NCI-H524 treated with DMSO at 0.1 percent for 48 hours (cell line): ENCODE measurements at regions not wholly inside any gene's neighbourhood (a gene's known extent, or its start where the extent isn't known, plus 50 kb on each side); places are given as distances from the start of the nearest gene placed in this dataset.

Experiments used
- DNase-seq: peaks from one replicate; lab custom pipeline; 2025; lab: John Stamatoyannopoulos, UW

GRCh38 chr18:45227001-45227742, 388.1 kb upstream of the SLC14A2 start:
- no peak for DNase-seq

GRCh38 chr18:45228796-45229388, 386.4 kb upstream of the SLC14A2 start:
- peak; percentile 18 for DNase-seq

GRCh38 chr18:45231617-45232016, 383.7 kb upstream of the SLC14A2 start:
- no peak for DNase-seq

GRCh38 chr18:45232061-45232460, 383.2 kb upstream of the SLC14A2 start:
- no peak for DNase-seq

- no peak for DNase-seq
Observed at GRCh38 chr18:45236676-45237075, 378.6 kb upstream of the SLC14A2 start.

- DNase-seq: no peak
Observed at GRCh38 chr18:45237343-45238098, 377.8 kb upstream of the SLC14A2 start.

- DNase-seq: no peak
Observed at GRCh38 chr18:45241271-45241670, 374.0 kb upstream of the SLC14A2 start.

GRCh38 chr18:45241982-45242565, 373.2 kb upstream of the SLC14A2 start:
- DNase-seq: no peak

- no peak for DNase-seq
Observed at GRCh38 chr18:45243340-45244110, 371.8 kb upstream of the SLC14A2 start.

GRCh38 chr18:45245091-45245511, 370.2 kb upstream of the SLC14A2 start:
- DNase-seq: no peak

GRCh38 chr18:45248240-45248903, 366.9 kb upstream of the SLC14A2 start:
- no peak for DNase-seq

GRCh38 chr18:45249246-45249661, 366.0 kb upstream of the SLC14A2 start:
- DNase-seq: no peak

- no peak for DNase-seq
Observed at GRCh38 chr18:45250479-45250878, 364.8 kb upstream of the SLC14A2 start.

- no peak for DNase-seq
Observed at GRCh38 chr18:45251236-45251635, 364.0 kb upstream of the SLC14A2 start.

- no peak for DNase-seq
Observed at GRCh38 chr18:45252474-45252873, 362.8 kb upstream of the SLC14A2 start.

- no peak for DNase-seq
Observed at GRCh38 chr18:45253056-45253565, 362.2 kb upstream of the SLC14A2 start.

GRCh38 chr18:45253973-45254708, 361.1 kb upstream of the SLC14A2 start:
- DNase-seq: no peak

- DNase-seq: no peak
Observed at GRCh38 chr18:45254709-45255082, 360.6 kb upstream of the SLC14A2 start.

GRCh38 chr18:45255197-45255890, 359.9 kb upstream of the SLC14A2 start:
- DNase-seq: no peak

- no peak for DNase-seq
Observed at GRCh38 chr18:45260125-45260524, 355.2 kb upstream of the SLC14A2 start.
